GM12878 (cell line): ENCODE measurements at regions not wholly inside any gene's neighbourhood (a gene's known extent, or its start where the extent isn't known, plus 50 kb on each side); places are given as distances from the start of the nearest gene placed in this dataset.

Experiments used
- ATAC-seq: fragments of 200-7000 bp; cut with Tn5 transposase; 3 replicates; pipeline ENCODE4 v1.9.1; 2020; ENCODE audit warnings: mild to moderate bottlenecking, moderate library complexity
- BruUV-seq: library from RNA; stranded (reverse); fragments of 400-500 nt; replicated peaks from 2 replicates; lab custom pipeline; 2021; lab: Mats Ljungman, UMichigan
- CTCF ChIA-PET: fragments of 300-600 bp; sonication (Branson Sonifier 250); formaldehyde crosslinking; extraction: SDS; loops from one replicate; lab custom pipeline; 2021; ENCODE audit warnings: inconsistent platforms; lab: Yijun Ruan, JAX
- POLR2A ChIA-PET: fragments of 350-600 bp; formaldehyde crosslinking; extraction: SDS; loops from one replicate; lab custom pipeline; 2021; ENCODE audit warnings: inconsistent platforms; lab: Charles Lee
- RAD21 ChIA-PET: fragments of 300-600 bp; sonication (Branson Sonifier 250); formaldehyde crosslinking; loops from one replicate; lab custom pipeline; 2023; ENCODE audit warnings: antibody characterized with exemption; ENCODE audit not compliant: unreplicated experiment; lab: Charles Lee
- SMC1A ChIA-PET: fragments of 300-600 bp; sonication (Branson Sonifier 250); formaldehyde crosslinking; loops from one replicate; lab custom pipeline; 2023; ENCODE audit not compliant: unreplicated experiment, uncharacterized antibody; lab: Charles Lee
- DNase-seq: peaks from one replicate; pipeline ENCODE4 v3.0.0-alpha.2; 2011; ENCODE audit warnings: low read depth, low spot score
- FAIRE-seq: peaks from 3 replicates; lab custom pipeline; 2011; peaks lifted over from hg19 to GRCh38; lab: Jason Lieb, UNC
- H2AFZ ChIP-seq: 2 replicates; pipeline ENCODE4 v1.6.0; 2011; ENCODE audit warnings: low read depth, low read length, control low read depth; ENCODE audit not compliant: control insufficient read depth
- H3K27ac ChIP-seq: 2 replicates; pipeline ENCODE4 v1.5.1; 2011; ENCODE audit warnings: control low read depth; ENCODE audit not compliant: control insufficient read depth, insufficient read depth
- H3K27me3 ChIP-seq, 2 experiments: replicated peaks in 1 of 2; 2 replicates each; pipeline versions ENCODE4 v1.6.0 to v1.6.1; 2011; ENCODE audit warnings: low read length in 1 of 2; ENCODE audit not compliant: control insufficient read depth in 2 of 2, insufficient read depth in 2 of 2
- H3K36me3 ChIP-seq, 2 experiments: 2 replicates each; pipeline ENCODE4 v1.5.1; 2011; ENCODE audit warnings: low read length in 1 of 2; ENCODE audit not compliant: control insufficient read depth in 2 of 2, insufficient read depth in 2 of 2
- H3K4me1 ChIP-seq: 2 replicates; pipeline ENCODE4 v1.6.1; 2011; ENCODE audit warnings: mild to moderate bottlenecking, low read length, moderate library complexity, mixed read lengths; ENCODE audit not compliant: control insufficient read depth, insufficient read depth
- H3K4me2 ChIP-seq: 2 replicates; pipeline ENCODE4 v1.6.0; 2011; ENCODE audit warnings: control low read depth; ENCODE audit not compliant: control insufficient read depth, insufficient read depth
- H3K4me3 ChIP-seq: fragments of 200-600 bp; sonication (generic); 2 replicates; pipeline ENCODE4 v1.5.1; 2016
- H3K79me2 ChIP-seq: 2 replicates; pipeline ENCODE4 v1.6.0; 2011; ENCODE audit warnings: low read length; ENCODE audit not compliant: control insufficient read depth, insufficient read depth
- H3K9ac ChIP-seq: 2 replicates; pipeline ENCODE4 v1.8.0; 2011; ENCODE audit warnings: low read length, control low read depth, mixed read lengths; ENCODE audit not compliant: control insufficient read depth, insufficient read depth
- H3K9me3 ChIP-seq: replicated peaks from 3 replicates; pipeline ENCODE4 v1.5.1; 2011; ENCODE audit warnings: mild to moderate bottlenecking, low read length; ENCODE audit not compliant: control insufficient read depth, insufficient read depth
- H4K20me1 ChIP-seq: 2 replicates; pipeline ENCODE4 v1.6.0; 2011; ENCODE audit not compliant: control insufficient read depth, insufficient read depth
- RAD21 ChIP-seq: IDR thresholded peaks from 2 replicates; pipeline ENCODE4 v1.6.1; 2011; ENCODE audit warnings: mild to moderate bottlenecking, low read depth, low read length, moderate library complexity; ENCODE audit not compliant: insufficient read depth
- WGBS: methylation state at CpG from one replicate; pipeline ENCODE4 v1.1.6; 2016; ENCODE audit warnings: low lambda C conversion rate; ENCODE audit not compliant: insufficient replicate concordance, insufficient coverage; ENCODE audit errors: missing lambda C conversion rate; 5-methylcytosine and 5-hydroxymethylcytosine counted together
- in situ Hi-C: fragments of 300-500 bp; cut with MboI; formaldehyde crosslinking; loops from 9 replicates; pipeline ENCODE4 v1.14.3; 2018; ENCODE audit warnings: mixed read lengths
- intact Hi-C: fragments of 100-400 bp; cut with micrococcal nuclease; formaldehyde crosslinking; loops from one replicate; pipeline ENCODE4 v1.14.2; 2022; ENCODE audit not compliant: unreplicated experiment
- TF ChIP-seq, protein P1 (sequence below): fragments of 450-650 bp; formaldehyde crosslinking; IDR thresholded peaks from 2 replicates; pipeline ENCODE4 v1.4.0; 2020; ENCODE audit warnings: mild to moderate bottlenecking, moderate library complexity

DNA sequence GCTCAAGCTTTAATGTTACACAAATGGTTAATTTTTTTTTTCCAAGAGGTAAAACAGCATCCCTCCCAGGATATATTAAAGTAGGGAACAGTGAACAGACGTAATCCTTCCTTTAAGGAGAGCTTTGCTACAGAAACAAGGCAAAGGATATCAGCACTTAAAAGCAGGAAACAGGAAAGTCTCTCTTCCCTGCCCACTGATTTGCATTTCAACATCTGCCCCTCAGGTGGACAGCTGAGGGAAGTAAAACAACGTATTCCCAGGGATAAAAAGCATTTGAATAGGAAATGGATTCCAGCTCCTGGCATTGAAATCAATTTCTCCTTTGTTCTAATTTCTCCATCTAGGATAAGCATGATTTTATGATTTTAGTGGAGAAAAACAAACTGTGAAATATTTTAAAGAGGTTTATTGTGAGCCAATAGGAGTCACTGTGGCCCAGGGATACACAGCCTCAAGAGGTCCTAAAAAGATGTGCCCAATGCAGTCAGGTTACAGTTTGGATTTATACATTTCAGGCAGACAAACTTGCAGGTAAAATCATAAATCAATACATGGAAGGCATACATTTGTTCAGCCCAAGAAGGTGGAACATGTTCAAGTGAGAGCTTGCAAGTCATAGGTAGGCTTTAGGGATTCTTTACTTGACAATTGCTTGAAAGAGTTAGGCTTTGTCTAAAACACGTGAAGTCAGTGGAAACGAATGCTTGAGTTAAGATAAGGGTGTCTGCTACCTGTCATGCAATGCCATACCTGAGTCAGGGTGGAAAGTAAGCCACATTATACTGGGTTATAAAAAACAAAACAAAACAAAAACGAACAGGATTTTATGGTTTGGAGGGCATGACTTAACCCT, 286.2 kb upstream of the VWC2 start:
- Histone ChIP-seq H3K4me1 (no peaks in the 10 kb centered on the region), H3K36me3 (no peaks in the 10 kb centered on the region), H3K9me3 (no peaks in the 10 kb centered on the region), H2AFZ (no peak overlapping the region), H3K9ac (no peak overlapping the region), H3K27ac (no peak overlapping the region), H3K4me2 (no peak overlapping the region), H3K4me3 (no peak overlapping the region), H3K79me2 (no peaks in the 10 kb centered on the region), H3K27me3 (no peaks in the 10 kb centered on the region), H4K20me1 (no peaks in the 10 kb centered on the region)
- no peak for FAIRE-seq
- RAD21 ChIA-PET: interaction anchor here (1.1 to 1.3 kb wide), 2 partner anchors 9 to 303 kb away, joined by 3 to 6 read pairs; no protein-coding TSS in a partner anchor
- DNase-seq: no peak
- BruUV-seq: no TSS peak
- peak; percentile 46; the same call in 1 of the 2 replicates for TF ChIP-seq RAD21
- TF ChIP-seq, protein P1, sequence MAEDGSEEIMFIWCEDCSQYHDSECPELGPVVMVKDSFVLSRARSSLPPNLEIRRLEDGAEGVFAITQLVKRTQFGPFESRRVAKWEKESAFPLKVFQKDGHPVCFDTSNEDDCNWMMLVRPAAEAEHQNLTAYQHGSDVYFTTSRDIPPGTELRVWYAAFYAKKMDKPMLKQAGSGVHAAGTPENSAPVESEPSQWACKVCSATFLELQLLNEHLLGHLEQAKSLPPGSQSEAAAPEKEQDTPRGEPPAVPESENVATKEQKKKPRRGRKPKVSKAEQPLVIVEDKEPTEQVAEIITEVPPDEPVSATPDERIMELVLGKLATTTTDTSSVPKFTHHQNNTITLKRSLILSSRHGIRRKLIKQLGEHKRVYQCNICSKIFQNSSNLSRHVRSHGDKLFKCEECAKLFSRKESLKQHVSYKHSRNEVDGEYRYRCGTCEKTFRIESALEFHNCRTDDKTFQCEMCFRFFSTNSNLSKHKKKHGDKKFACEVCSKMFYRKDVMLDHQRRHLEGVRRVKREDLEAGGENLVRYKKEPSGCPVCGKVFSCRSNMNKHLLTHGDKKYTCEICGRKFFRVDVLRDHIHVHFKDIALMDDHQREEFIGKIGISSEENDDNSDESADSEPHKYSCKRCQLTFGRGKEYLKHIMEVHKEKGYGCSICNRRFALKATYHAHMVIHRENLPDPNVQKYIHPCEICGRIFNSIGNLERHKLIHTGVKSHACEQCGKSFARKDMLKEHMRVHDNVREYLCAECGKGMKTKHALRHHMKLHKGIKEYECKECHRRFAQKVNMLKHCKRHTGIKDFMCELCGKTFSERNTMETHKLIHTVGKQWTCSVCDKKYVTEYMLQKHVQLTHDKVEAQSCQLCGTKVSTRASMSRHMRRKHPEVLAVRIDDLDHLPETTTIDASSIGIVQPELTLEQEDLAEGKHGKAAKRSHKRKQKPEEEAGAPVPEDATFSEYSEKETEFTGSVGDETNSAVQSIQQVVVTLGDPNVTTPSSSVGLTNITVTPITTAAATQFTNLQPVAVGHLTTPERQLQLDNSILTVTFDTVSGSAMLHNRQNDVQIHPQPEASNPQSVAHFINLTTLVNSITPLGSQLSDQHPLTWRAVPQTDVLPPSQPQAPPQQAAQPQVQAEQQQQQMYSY (CRISPR knock-in tag): no peak
- intact Hi-C loops: loop anchor here (1.0 kb wide), 1 partner anchor 304 kb away; no protein-coding TSS in a partner anchor
- in situ Hi-C loops: loop anchor here (25.0 kb wide), 1 partner anchor 300 kb away; no protein-coding TSS in a partner anchor
- 4% methylated on average over 5 of the region's 5 CpGs for WGBS
- SMC1A ChIA-PET: no interaction called here
- POLR2A ChIA-PET: no interaction called here
- CTCF ChIA-PET: interaction anchor here (0.9 kb wide), 1 partner anchor 253 kb away, joined by 3 read pairs; no protein-coding TSS in a partner anchor
- no peak for ATAC-seq
